H9 (cell line): ENCODE measurements at regions not wholly inside any gene's neighbourhood (a gene's known extent, or its start where the extent isn't known, plus 50 kb on each side); places are given as distances from the start of the nearest gene placed in this dataset.

Experiments used
- DNase-seq: peaks from one replicate; pipeline ENCODE4 v3.0.0-alpha.2; 2017
- H2AFZ ChIP-seq: one replicate; pipeline ENCODE4 v1.6.1; 2013; ENCODE audit warnings: mild to moderate bottlenecking, low read length, control low read depth, moderate library complexity
- H2AK5ac ChIP-seq: 2 replicates; pipeline ENCODE4 v1.6.1; 2013; ENCODE audit warnings: low read length, control low read depth, mixed read lengths; ENCODE audit not compliant: insufficient read length
- H2BK120ac ChIP-seq: one replicate; pipeline ENCODE4 v1.6.1; 2013; ENCODE audit warnings: low read depth, mild to moderate bottlenecking, low read length, control low read depth, inconsistent platforms; ENCODE audit not compliant: poor library complexity, severe bottlenecking
- H2BK12ac ChIP-seq: 2 replicates; pipeline ENCODE4 v1.6.1; 2013; ENCODE audit warnings: low read length, control low read depth, mixed read lengths, low read depth; ENCODE audit not compliant: insufficient read length
- H2BK15ac ChIP-seq: 2 replicates; pipeline ENCODE4 v1.6.1; 2013; ENCODE audit warnings: low read depth, low read length, control low read depth
- H2BK20ac ChIP-seq: one replicate; pipeline ENCODE4 v1.6.1; 2013; ENCODE audit warnings: low read depth, mild to moderate bottlenecking, low read length, control low read depth, inconsistent platforms; ENCODE audit not compliant: poor library complexity, severe bottlenecking
- H2BK5ac ChIP-seq: 2 replicates; pipeline ENCODE4 v1.6.1; 2013; ENCODE audit warnings: low read length, control low read depth, mixed read lengths; ENCODE audit not compliant: insufficient read length
- H3K14ac ChIP-seq: 2 replicates; pipeline ENCODE4 v1.6.1; 2013; ENCODE audit warnings: low read length, control low read depth; ENCODE audit not compliant: insufficient read depth
- H3K18ac ChIP-seq: 2 replicates; pipeline ENCODE4 v1.6.1; 2013; ENCODE audit warnings: low read depth, mild to moderate bottlenecking, mixed read lengths, low read length, control low read depth; ENCODE audit not compliant: insufficient read length
- H3K23ac ChIP-seq: 2 replicates; pipeline ENCODE4 v1.6.1; 2013; ENCODE audit warnings: low read length, control low read depth, mixed read lengths, low read depth; ENCODE audit not compliant: insufficient read length
- H3K23me2 ChIP-seq: 2 replicates; pipeline ENCODE4 v1.6.1; 2013; ENCODE audit warnings: low read depth, mild to moderate bottlenecking, mixed read lengths, low read length, control low read depth; ENCODE audit not compliant: insufficient read length, poor library complexity, severe bottlenecking
- H3K27ac ChIP-seq: 2 replicates; pipeline ENCODE4 v1.5.1; 2013; ENCODE audit warnings: low read length, control low read depth, mixed read lengths, low read depth; ENCODE audit not compliant: insufficient read length
- H3K27me3 ChIP-seq: 2 replicates; pipeline ENCODE4 v1.6.1; 2013; ENCODE audit warnings: low read length, control low read depth, inconsistent platforms; ENCODE audit not compliant: insufficient read depth
- H3K4ac ChIP-seq: 2 replicates; pipeline ENCODE4 v1.6.1; 2013; ENCODE audit warnings: low read depth, mild to moderate bottlenecking, control low read depth, inconsistent platforms, low read length, moderate library complexity
- H3K4me1 ChIP-seq: 2 replicates; pipeline ENCODE4 v1.6.1; 2013; ENCODE audit warnings: low read length, control low read depth, inconsistent platforms; ENCODE audit not compliant: insufficient read depth
- H3K4me2 ChIP-seq: 2 replicates; pipeline ENCODE4 v1.6.1; 2013; ENCODE audit warnings: low read length, control low read depth, mixed read lengths; ENCODE audit not compliant: insufficient read length, insufficient read depth
- H3K56ac ChIP-seq: 2 replicates; pipeline ENCODE4 v1.6.1; 2013; ENCODE audit warnings: low read depth, mild to moderate bottlenecking, mixed read lengths, low read length, control low read depth; ENCODE audit not compliant: insufficient read length
- H3K79me1 ChIP-seq: 2 replicates; pipeline ENCODE4 v1.6.1; 2013; ENCODE audit warnings: low read depth, mild to moderate bottlenecking, moderate library complexity, low read length, control low read depth, inconsistent platforms; ENCODE audit not compliant: insufficient read depth, poor library complexity, severe bottlenecking
- H3K79me2 ChIP-seq: 2 replicates; pipeline ENCODE4 v1.6.1; 2013; ENCODE audit warnings: low read length, control low read depth, inconsistent platforms; ENCODE audit not compliant: insufficient read depth
- H3K9ac ChIP-seq: 2 replicates; pipeline ENCODE4 v1.6.1; 2013; ENCODE audit warnings: low read length, control low read depth, mixed read lengths; ENCODE audit not compliant: insufficient read length; ENCODE audit errors: extremely low read depth
- H3K9me3 ChIP-seq: one replicate; pipeline ENCODE4 v1.6.1; 2013; ENCODE audit warnings: low read depth, low read length, inconsistent platforms; ENCODE audit not compliant: control insufficient read depth
- H3T11ph ChIP-seq: one replicate; pipeline ENCODE4 v1.6.1; 2013; ENCODE audit warnings: mild to moderate bottlenecking, low read length, control low read depth, inconsistent platforms
- H4K20me1 ChIP-seq: one replicate; pipeline ENCODE4 v1.6.1; 2013; ENCODE audit not compliant: control insufficient read depth, insufficient read length, insufficient read depth
- H4K5ac ChIP-seq: 2 replicates; pipeline ENCODE4 v1.6.1; 2013; ENCODE audit warnings: low read depth, mild to moderate bottlenecking, mixed read lengths, low read length, control low read depth; ENCODE audit not compliant: insufficient read length
- H4K8ac ChIP-seq: replicated peaks from 2 replicates; pipeline ENCODE4 v1.6.1; 2013; ENCODE audit warnings: low read length, control low read depth, mixed read lengths, low read depth; ENCODE audit not compliant: insufficient read length
- H4K91ac ChIP-seq: 2 replicates; pipeline ENCODE4 v1.6.1; 2013; ENCODE audit warnings: low read depth, mild to moderate bottlenecking, moderate library complexity, mixed read lengths, low read length, control low read depth; ENCODE audit not compliant: insufficient read length
- H3K27ac Mint-ChIP-seq, 3 experiments: 2 replicates in 2 of 3; 3 replicates in 1 of 3; pipeline ENCODE4 v1.8.0; 2020 to 2021; ENCODE audit warnings: mixed read lengths in 3 of 3, mild to moderate bottlenecking in 1 of 3, moderate library complexity in 1 of 3
- H3K27me3 Mint-ChIP-seq: 2 replicates; pipeline ENCODE4 v1.8.0; 2021; ENCODE audit warnings: low read depth, mild to moderate bottlenecking, moderate library complexity, mixed read lengths
- H3K36me3 Mint-ChIP-seq, 3 experiments: 2 replicates in 2 of 3; 3 replicates in 1 of 3; pipeline ENCODE4 v1.8.0; 2020 to 2021; ENCODE audit warnings: low read depth in 3 of 3, mixed read lengths in 3 of 3; ENCODE audit not compliant: insufficient read depth in 1 of 3
- H3K4me1 Mint-ChIP-seq, 2 experiments: 2 replicates each; pipeline ENCODE4 v1.8.0; 2020; ENCODE audit warnings: mixed read lengths in 2 of 2
- H3K4me3 Mint-ChIP-seq, 2 experiments: 2 replicates in 1 of 2; 3 replicates in 1 of 2; pipeline ENCODE4 v1.8.0; 2020 to 2021; ENCODE audit warnings: mild to moderate bottlenecking in 2 of 2, mixed read lengths in 2 of 2, moderate library complexity in 1 of 2
- H3K9me3 Mint-ChIP-seq, 2 experiments: 2 replicates in 1 of 2; 3 replicates in 1 of 2; pipeline ENCODE4 v1.8.0; 2020; ENCODE audit warnings: mild to moderate bottlenecking in 2 of 2, mixed read lengths in 2 of 2, moderate library complexity in 1 of 2
- WGBS: extraction: QIAGEN DNeasy Blood & Tissue Kit; methylation state at CpG from one replicate; pipeline ENCODE4 v1.1.7; 2013; ENCODE audit warnings: missing lambda C conversion rate, low lambda C conversion rate, mixed read lengths; ENCODE audit not compliant: insufficient read length; ENCODE audit errors: extremely low coverage; 5-methylcytosine and 5-hydroxymethylcytosine counted together
- TF ChIP-seq, protein P1 (sequence below): fragments of 200-600 bp; sonication (generic); conservative IDR thresholded peaks from 3 replicates; pipeline ENCODE4 v1.8.0; 2021; ENCODE audit warnings: antibody characterized with exemption, mild to moderate bottlenecking

DNA sequence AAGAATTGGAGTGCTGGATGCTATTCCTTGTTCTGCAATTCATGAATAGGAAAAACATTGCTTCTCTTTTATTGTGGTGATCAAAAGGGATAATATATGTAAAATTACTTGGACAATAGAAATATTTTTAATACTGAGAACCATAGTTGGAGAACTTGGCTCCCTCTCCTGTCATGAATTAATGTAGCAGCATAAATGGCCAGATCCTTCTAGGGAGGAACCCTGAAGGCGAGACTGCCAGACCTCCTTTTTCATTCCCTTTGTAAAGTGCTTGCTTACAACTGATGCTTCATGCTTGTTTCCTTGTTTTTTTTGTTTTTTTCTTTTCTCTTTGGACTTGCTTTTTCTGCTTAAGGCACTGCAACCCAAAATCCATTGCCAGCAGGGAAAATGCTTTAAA lies 233.6 kb downstream of the SH2D4B start:
- H3K14ac ChIP-seq: no peak overlapping the region
- H3K9me3 Mint-ChIP-seq: no peaks in the 10 kb centered on the region
- peaks cover 5 to 15% of the 10 kb centered on the region in 2 experiments for H3K4me1 Mint-ChIP-seq

More for the DNA sequence above, 233.6 kb downstream of the SH2D4B start:
- no peak overlapping the region for H3K4me3 Mint-ChIP-seq
- Histone ChIP-seq H3K79me1 (no peaks in the 10 kb centered on the region), H2AK5ac (no peak overlapping the region), H3K4me2 (no peak overlapping the region), H2BK12ac (no peak overlapping the region), H3K23ac (no peak overlapping the region), H2BK15ac (no peak overlapping the region), H3K27ac (no peak overlapping the region), H3K23me2 (no peaks in the 10 kb centered on the region), H3K9me3 (no peaks in the 10 kb centered on the region), H3K4ac (no peak overlapping the region), H2BK20ac (no peak overlapping the region), H4K8ac (no peak overlapping the region), H3K18ac (no peak overlapping the region), H3T11ph (no peak overlapping the region), H4K91ac (no peak overlapping the region), H3K9ac (no peak overlapping the region), H3K4me1 (no peaks in the 10 kb centered on the region; the same call in 1 of the 2 replicates), H3K56ac (no peak overlapping the region), H2BK5ac (no peak overlapping the region), H4K20me1 (no peaks in the 10 kb centered on the region), H3K79me2 (no peaks in the 10 kb centered on the region), H2BK120ac (no peak overlapping the region), H2AFZ (no peak overlapping the region), H4K5ac (no peak overlapping the region), H3K27me3 (no peaks in the 10 kb centered on the region)
- no peaks in the 10 kb centered on the region for H3K27me3 Mint-ChIP-seq
- no peaks in the 10 kb centered on the region; a peak in 1 of 7 replicates for H3K36me3 Mint-ChIP-seq
- DNase-seq: no peak
- WGBS: no CpG with 5 or more reads among the region's 1 CpG
- H3K27ac Mint-ChIP-seq: no peak overlapping the region
- TF ChIP-seq, protein P1, sequence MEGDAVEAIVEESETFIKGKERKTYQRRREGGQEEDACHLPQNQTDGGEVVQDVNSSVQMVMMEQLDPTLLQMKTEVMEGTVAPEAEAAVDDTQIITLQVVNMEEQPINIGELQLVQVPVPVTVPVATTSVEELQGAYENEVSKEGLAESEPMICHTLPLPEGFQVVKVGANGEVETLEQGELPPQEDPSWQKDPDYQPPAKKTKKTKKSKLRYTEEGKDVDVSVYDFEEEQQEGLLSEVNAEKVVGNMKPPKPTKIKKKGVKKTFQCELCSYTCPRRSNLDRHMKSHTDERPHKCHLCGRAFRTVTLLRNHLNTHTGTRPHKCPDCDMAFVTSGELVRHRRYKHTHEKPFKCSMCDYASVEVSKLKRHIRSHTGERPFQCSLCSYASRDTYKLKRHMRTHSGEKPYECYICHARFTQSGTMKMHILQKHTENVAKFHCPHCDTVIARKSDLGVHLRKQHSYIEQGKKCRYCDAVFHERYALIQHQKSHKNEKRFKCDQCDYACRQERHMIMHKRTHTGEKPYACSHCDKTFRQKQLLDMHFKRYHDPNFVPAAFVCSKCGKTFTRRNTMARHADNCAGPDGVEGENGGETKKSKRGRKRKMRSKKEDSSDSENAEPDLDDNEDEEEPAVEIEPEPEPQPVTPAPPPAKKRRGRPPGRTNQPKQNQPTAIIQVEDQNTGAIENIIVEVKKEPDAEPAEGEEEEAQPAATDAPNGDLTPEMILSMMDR: no peak
